H1 (cell line): ENCODE measurements at regions not wholly inside any gene's neighbourhood (a gene's known extent, or its start where the extent isn't known, plus 50 kb on each side); places are given as distances from the start of the nearest gene placed in this dataset.

Source experiments
- CTCF ChIA-PET: fragments of 300-600 bp; sonication (Branson Sonifier 250); formaldehyde crosslinking; loops from one replicate; lab custom pipeline; 2021; ENCODE audit not compliant: partially characterized antibody; lab: Charles Lee
- POLR2A ChIA-PET: fragments of 300-600 bp; sonication (Branson Sonifier 250); formaldehyde crosslinking; loops from one replicate; lab custom pipeline; 2021; ENCODE audit warnings: inconsistent platforms; ENCODE audit not compliant: partially characterized antibody; lab: Charles Lee
- DNase-seq, 2 experiments: peaks; one replicate each; pipeline versions ENCODE4 v3.0.0 to v3.0.0-alpha.2; 2010 to 2022; ENCODE audit warnings: low spot score in 2 of 2, low read depth in 1 of 2, mixed read lengths in 1 of 2
- FAIRE-seq: peaks from 2 replicates; lab custom pipeline; 2011; peaks lifted over from hg19 to GRCh38; lab: Jason Lieb, UNC
- H2AFZ ChIP-seq: 2 replicates; pipeline ENCODE4 v1.8.1; 2012; ENCODE audit warnings: low read length, inconsistent platforms
- H2AK5ac ChIP-seq: 2 replicates; pipeline ENCODE4 v1.6.1; 2013; ENCODE audit warnings: low read depth, low read length
- H2BK120ac ChIP-seq: replicated peaks from 2 replicates; pipeline ENCODE3; 2013; ENCODE audit warnings: low read depth, low read length, inconsistent platforms
- H2BK12ac ChIP-seq: 2 replicates; pipeline ENCODE4 v1.6.1; 2013; ENCODE audit warnings: low read depth, low read length
- H2BK15ac ChIP-seq: 2 replicates; pipeline ENCODE4 v1.6.1; 2013; ENCODE audit warnings: low read length
- H2BK20ac ChIP-seq: 2 replicates; pipeline ENCODE4 v1.6.1; 2013; ENCODE audit warnings: low read length
- H2BK5ac ChIP-seq: 2 replicates; pipeline ENCODE4 v1.6.1; 2013; ENCODE audit warnings: low read depth, low read length
- H3K14ac ChIP-seq: 2 replicates; pipeline ENCODE4 v1.6.1; 2013; ENCODE audit warnings: inconsistent platforms; ENCODE audit not compliant: insufficient read length
- H3K18ac ChIP-seq: 2 replicates; pipeline ENCODE4 v1.6.1; 2013; ENCODE audit warnings: low read length; ENCODE audit errors: extremely low read depth
- H3K23ac ChIP-seq: 2 replicates; pipeline ENCODE4 v1.6.1; 2013; ENCODE audit warnings: inconsistent platforms; ENCODE audit not compliant: insufficient read length
- H3K23me2 ChIP-seq: 2 replicates; pipeline ENCODE4 v1.6.1; 2013; ENCODE audit warnings: low read depth, low read length
- H3K27ac ChIP-seq: 2 replicates; pipeline ENCODE4 v1.6.1; 2011; ENCODE audit warnings: low read depth, low read length, inconsistent platforms
- H3K27me3 ChIP-seq, 4 experiments: replicated peaks in 1 of 4; 1 replicate in 1 of 4; 2 replicates in 3 of 4; pipeline versions ENCODE4 v1.6.1 to v1.8.1; 2011 to 2013; ENCODE audit warnings: low read length in 3 of 4, mild to moderate bottlenecking in 3 of 4, inconsistent platforms in 2 of 4, mixed read lengths in 2 of 4, moderate library complexity in 1 of 4; ENCODE audit not compliant: control insufficient read depth in 3 of 4, insufficient read depth in 3 of 4; ENCODE audit errors: extremely low read depth in 1 of 4
- H3K36me3 ChIP-seq, 4 experiments: 2 replicates each; pipeline versions ENCODE4 v1.6.1 to v1.8.1; 2011 to 2013; ENCODE audit warnings: mild to moderate bottlenecking in 4 of 4, low read length in 3 of 4, moderate library complexity in 2 of 4, control low read depth in 1 of 4, inconsistent platforms in 1 of 4; ENCODE audit not compliant: insufficient read depth in 4 of 4, control insufficient read depth in 2 of 4
- H3K4ac ChIP-seq: replicated peaks from 2 replicates; pipeline ENCODE3; 2013; ENCODE audit warnings: low read length, low read depth, mixed read lengths, inconsistent platforms; ENCODE audit not compliant: insufficient read length
- H3K4me1 ChIP-seq, 4 experiments: replicated peaks in 1 of 4; 1 replicate in 1 of 4; 2 replicates in 3 of 4; pipeline versions ENCODE4 v1.6.1 to v1.8.1; 2011 to 2013; ENCODE audit warnings: low read length in 3 of 4, inconsistent platforms in 2 of 4, mixed read lengths in 1 of 4; ENCODE audit not compliant: insufficient read depth in 4 of 4, control insufficient read depth in 3 of 4
- H3K4me2 ChIP-seq, 2 experiments: 2 replicates each; pipeline versions ENCODE4 v1.6.1 to v1.8.1; 2011 to 2013; ENCODE audit warnings: low read depth in 2 of 2, low read length in 2 of 2, control low read depth in 1 of 2, inconsistent platforms in 1 of 2, mild to moderate bottlenecking in 1 of 2; ENCODE audit not compliant: insufficient read depth in 1 of 2
- H3K4me3 ChIP-seq, 4 experiments: fragments of 200-600, 300-600 bp in 1 of 4; sonication (generic), shearing (Covaris generic), sonication (Bioruptor Twin) in 1 of 4; 2 replicates each; pipeline versions ENCODE4 v1.5.1 to v1.8.1; 2011 to 2016; ENCODE audit warnings: low read length in 4 of 4, low read depth in 3 of 4, control low read depth in 2 of 4, inconsistent platforms in 2 of 4, mild to moderate bottlenecking in 2 of 4, mixed read lengths in 1 of 4, moderate library complexity in 1 of 4; ENCODE audit not compliant: insufficient read depth in 2 of 4; ENCODE audit errors: extremely low read depth in 1 of 4
- H3K56ac ChIP-seq: replicated peaks from 2 replicates; pipeline ENCODE3; 2013; ENCODE audit warnings: low read depth, mild to moderate bottlenecking, mixed read lengths, low read length, inconsistent platforms; ENCODE audit not compliant: insufficient read length
- H3K79me1 ChIP-seq: 2 replicates; pipeline ENCODE4 v1.6.1; 2013; ENCODE audit warnings: low read depth, low read length, control low read depth
- H3K79me2 ChIP-seq, 2 experiments: 2 replicates each; pipeline versions ENCODE4 v1.6.1 to v1.8.1; 2012 to 2013; ENCODE audit warnings: low read length in 2 of 2, mild to moderate bottlenecking in 2 of 2, inconsistent platforms in 1 of 2; ENCODE audit not compliant: insufficient read depth in 2 of 2, control insufficient read depth in 1 of 2
- H3K9ac ChIP-seq, 4 experiments: replicated peaks in 1 of 4; 1 replicate in 1 of 4; 2 replicates in 3 of 4; pipeline versions ENCODE4 v1.6.1 to v1.8.1; 2011 to 2013; ENCODE audit warnings: low read depth in 3 of 4, low read length in 3 of 4, control low read depth in 2 of 4, mild to moderate bottlenecking in 2 of 4, moderate library complexity in 2 of 4, inconsistent platforms in 1 of 4; ENCODE audit errors: extremely low read depth in 1 of 4
- H3K9me3 ChIP-seq, 2 experiments: 2 replicates each; pipeline versions ENCODE4 v1.6.1 to v1.8.1; 2012 to 2013; ENCODE audit warnings: mild to moderate bottlenecking in 2 of 2, moderate library complexity in 2 of 2, control low read depth in 1 of 2, inconsistent platforms in 1 of 2, low read depth in 1 of 2, low read length in 1 of 2, mixed read lengths in 1 of 2; ENCODE audit not compliant: insufficient read depth in 2 of 2
- H4K20me1 ChIP-seq, 2 experiments: replicated peaks in 1 of 2; 2 replicates each; pipeline versions ENCODE3 to v1.8.1; 2011 to 2013; ENCODE audit warnings: inconsistent platforms in 2 of 2, low read length in 2 of 2, mild to moderate bottlenecking in 1 of 2; ENCODE audit not compliant: insufficient read depth in 2 of 2, control insufficient read depth in 1 of 2
- H4K5ac ChIP-seq: 2 replicates; pipeline ENCODE4 v1.6.1; 2013; ENCODE audit warnings: low read length, low read depth, mixed read lengths, inconsistent platforms; ENCODE audit not compliant: insufficient read length
- H4K8ac ChIP-seq: 2 replicates; pipeline ENCODE4 v1.8.0; 2013; ENCODE audit warnings: mild to moderate bottlenecking, moderate library complexity, low read length, inconsistent platforms; ENCODE audit not compliant: insufficient read depth; ENCODE audit errors: extremely low read depth
- H4K91ac ChIP-seq: replicated peaks from 2 replicates; pipeline ENCODE3; 2013; ENCODE audit warnings: low read length, mixed read lengths, inconsistent platforms; ENCODE audit not compliant: insufficient read length
- EP300 ChIP-seq, 2 experiments: IDR thresholded peaks; 1 replicate in 1 of 2; 2 replicates in 1 of 2; pipeline ENCODE4 v1.6.1; 2011 to 2012; ENCODE audit warnings: low read depth in 2 of 2, low read length in 2 of 2, mild to moderate bottlenecking in 2 of 2, borderline replicate concordance in 1 of 2, inconsistent platforms in 1 of 2, moderate library complexity in 1 of 2
- FOSL1 ChIP-seq: IDR thresholded peaks from 2 replicates; pipeline ENCODE4 v1.6.1; 2011; ENCODE audit warnings: mild to moderate bottlenecking, low read depth, low read length, moderate library complexity; ENCODE audit not compliant: insufficient read depth
- MAFK ChIP-seq: IDR thresholded peaks from 2 replicates; pipeline ENCODE4 v1.6.1; 2012; ENCODE audit warnings: low read depth, mild to moderate bottlenecking, improper control_type of control experiment, low read length
- POLR2A ChIP-seq, 2 experiments: IDR thresholded peaks; 1 replicate in 1 of 2; 2 replicates in 1 of 2; pipeline ENCODE4 v1.6.1; 2011; ENCODE audit warnings: low read depth in 2 of 2, low read length in 2 of 2, mild to moderate bottlenecking in 2 of 2; ENCODE audit errors: control extremely low read depth in 1 of 2
- WGBS, 2 experiments: shearing (Covaris generic) in 1 of 2; methylation state at CpG; one replicate each; pipeline versions ENCODE4 v1.1.6 to v1.1.7; 2013 to 2015; ENCODE audit warnings: low lambda C conversion rate in 2 of 2, mixed read lengths in 2 of 2, inconsistent platforms in 1 of 2, low coverage in 1 of 2, missing lambda C conversion rate in 1 of 2; ENCODE audit not compliant: insufficient replicate concordance in 2 of 2, insufficient coverage in 1 of 2, insufficient read length in 1 of 2; ENCODE audit errors: extremely low coverage in 1 of 2, missing lambda C conversion rate in 1 of 2; 5-methylcytosine and 5-hydroxymethylcytosine counted together

- Histone ChIP-seq H3K56ac (no peak overlapping the region), H2AFZ (no peak overlapping the region), H2BK5ac (no peak overlapping the region), H4K91ac (no peak overlapping the region), H3K36me3 (no peaks in the 10 kb centered on the region), H3K4me2 (no peak overlapping the region), H3K27me3 (no peaks in the 10 kb centered on the region), H3K9ac (no peak overlapping the region), H3K23ac (no peak overlapping the region), H3K4me1 (no peaks in the 10 kb centered on the region), H3K79me2 (no peaks in the 10 kb centered on the region), H3K18ac (no peak overlapping the region), H2BK20ac (no peak overlapping the region), H3K4ac (no peak overlapping the region), H3K79me1 (no peaks in the 10 kb centered on the region), H2BK12ac (no peak overlapping the region), H2BK15ac (no peak overlapping the region), H4K8ac (no peak overlapping the region), H3K23me2 (no peaks in the 10 kb centered on the region), H4K5ac (no peak overlapping the region), H3K27ac (no peak overlapping the region), H2BK120ac (no peak overlapping the region), H3K9me3 (peaks cover 4 to 7% of the 10 kb centered on the region in 2 experiments; a peak in 3 of 4 replicates), H3K14ac (no peak overlapping the region), H2AK5ac (no peak overlapping the region), H4K20me1 (no peaks in the 10 kb centered on the region), H3K4me3 (no peak overlapping the region)
- ChIA-PET POLR2A (no interaction called here), CTCF (no interaction called here)
- DNase-seq (no peak), FAIRE-seq (no peak)
- WGBS, 2 experiments = 93% methylated on average over 1 of the region's 1 CpG; no CpG with 5 or more reads in 1 of the 2 experiments
- TF ChIP-seq EP300 (IDR thresholded peaks at IDR 0.05; ENCODE audit: borderline replicate concordance in 1 of 2, low read depth in 2 of 2, low read length in 2 of 2) = no peak
- TF ChIP-seq MAFK = no peak
- TF ChIP-seq FOSL1 = no peak
- no peak for TF ChIP-seq POLR2A (IDR thresholded peaks at IDR 0.05; ENCODE audit: control extremely low read depth in 1 of 2, low read depth in 2 of 2, low read length in 2 of 2)
Measured at GRCh38 chr4:100754751-100755150, 236.9 kb upstream of the EMCN start.
